GM19452 (cell line): ENCODE measurements at regions not wholly inside any gene's neighbourhood (a gene's known extent, or its start where the extent isn't known, plus 50 kb on each side); places are given as distances from the start of the nearest gene placed in this dataset.
"Not testable (repeated sequence)": the region's sequence is repeated elsewhere in the genome, so short reads cannot be mapped to it uniquely, and the experiment has no call there.

Experiments
- ATAC-seq: cut with Tn5 transposase; IDR thresholded peaks from one replicate; pipeline ENCODE4 v1.9.1; 2021; ENCODE audit not compliant: unreplicated experiment

DNA sequence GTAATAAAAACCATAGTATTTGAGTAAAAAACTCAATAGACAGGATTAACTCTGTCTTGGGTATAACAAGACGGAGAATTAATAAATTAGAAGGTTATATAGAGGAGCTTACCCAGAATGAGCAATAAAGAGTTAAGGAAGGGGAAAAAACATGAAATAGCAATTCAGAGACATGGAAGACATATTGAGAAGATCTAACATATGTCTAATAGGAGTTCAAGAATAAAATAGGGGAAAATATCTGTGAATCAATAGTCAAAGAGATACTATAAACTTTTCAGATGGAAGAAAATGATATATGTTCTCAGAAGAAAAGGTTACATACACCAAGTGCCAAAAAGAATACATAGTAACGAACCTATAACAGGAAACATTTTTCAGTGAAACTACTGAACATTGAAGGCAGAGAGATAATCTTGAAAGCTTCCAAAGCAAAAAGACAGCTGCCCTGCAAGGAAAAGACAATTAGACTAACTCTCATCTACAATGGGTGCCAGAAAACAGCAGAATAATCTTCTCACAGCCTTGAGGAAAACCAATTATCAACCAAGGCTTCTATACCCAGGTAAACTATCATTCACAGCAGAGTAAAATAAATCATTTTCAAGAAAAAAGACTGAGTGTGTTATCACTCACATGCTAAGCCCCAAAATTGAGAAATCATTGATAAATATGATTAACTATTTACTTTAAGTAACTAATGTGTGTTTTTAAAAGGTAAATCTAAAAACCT lies 106.0 kb downstream of the ENC1 start:
- no peak for ATAC-seq

DNA sequence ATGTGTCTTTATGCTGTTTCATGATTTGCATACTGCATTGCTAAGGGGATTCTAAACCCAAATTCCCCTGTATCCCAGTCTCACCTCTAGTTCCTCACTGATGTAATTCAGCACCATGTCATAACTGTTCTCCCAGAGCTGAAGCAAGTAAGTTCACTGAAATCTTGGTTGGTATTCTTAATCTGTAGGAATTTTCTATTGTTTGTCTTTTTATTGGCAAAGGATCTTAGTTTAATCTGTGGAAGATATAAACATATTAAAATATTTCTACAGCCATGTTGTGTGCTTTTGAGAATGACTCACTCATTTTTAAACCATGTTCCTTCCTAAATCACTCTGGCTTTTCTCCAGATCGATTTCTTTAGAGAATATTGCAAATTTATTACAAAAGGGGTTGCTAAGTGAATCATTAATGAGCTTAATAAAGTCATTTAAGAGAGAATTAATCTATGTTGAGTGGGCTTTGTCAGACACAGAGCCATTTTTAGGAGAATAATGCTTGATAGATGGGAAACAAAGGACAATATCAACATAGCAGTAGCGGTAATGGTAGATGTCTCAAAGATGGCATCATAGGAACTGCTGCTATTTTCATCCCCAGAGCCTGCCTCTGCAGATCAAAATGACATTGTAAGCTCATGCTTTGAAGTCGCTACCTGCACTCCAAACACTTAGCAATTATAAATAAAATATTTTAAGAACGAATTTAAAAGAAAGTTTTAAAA lies 110.0 kb downstream of the ENC1 start:
- ATAC-seq, result no peak

DNA sequence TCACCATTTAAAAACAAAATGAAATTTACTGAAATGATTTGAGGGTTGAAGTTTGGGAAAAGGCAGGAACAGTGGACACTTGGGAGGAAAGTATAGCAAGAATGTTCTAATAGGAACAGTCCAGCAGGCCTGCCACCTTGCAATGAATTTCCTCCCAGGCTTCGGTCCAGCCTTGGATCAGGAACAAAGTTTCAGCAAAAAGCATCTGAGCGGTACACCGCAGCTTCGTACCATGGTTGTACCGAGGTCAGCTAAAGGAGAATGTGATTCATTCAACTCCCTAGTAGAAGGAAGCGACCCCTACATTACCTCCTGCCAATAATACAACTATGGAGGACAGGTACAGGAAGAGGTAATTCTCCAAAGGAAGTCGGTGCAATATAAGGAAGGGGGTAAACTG lies 111.4 kb downstream of the ENC1 start:
- ATAC-seq, result no peak

DNA sequence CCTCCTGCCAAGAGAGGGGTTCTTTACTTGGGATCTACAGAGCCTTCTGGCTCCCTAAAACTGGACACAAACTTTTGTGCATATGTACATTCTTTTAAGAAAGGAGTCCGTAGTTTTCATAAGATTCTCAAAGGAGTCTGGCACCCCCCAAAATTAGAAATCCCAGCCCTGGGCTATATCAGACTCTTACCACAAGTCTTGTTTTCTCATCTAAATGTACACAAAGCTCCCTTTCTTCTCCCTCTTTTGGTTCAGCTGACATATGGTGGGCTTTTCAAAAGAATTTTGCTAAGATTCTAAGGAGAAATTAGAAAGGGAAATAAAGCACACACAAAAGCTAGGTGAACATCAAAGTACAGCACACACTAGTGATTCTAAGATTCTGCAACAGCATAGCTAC lies 114.4 kb downstream of the ENC1 start:
- no peak for ATAC-seq

DNA sequence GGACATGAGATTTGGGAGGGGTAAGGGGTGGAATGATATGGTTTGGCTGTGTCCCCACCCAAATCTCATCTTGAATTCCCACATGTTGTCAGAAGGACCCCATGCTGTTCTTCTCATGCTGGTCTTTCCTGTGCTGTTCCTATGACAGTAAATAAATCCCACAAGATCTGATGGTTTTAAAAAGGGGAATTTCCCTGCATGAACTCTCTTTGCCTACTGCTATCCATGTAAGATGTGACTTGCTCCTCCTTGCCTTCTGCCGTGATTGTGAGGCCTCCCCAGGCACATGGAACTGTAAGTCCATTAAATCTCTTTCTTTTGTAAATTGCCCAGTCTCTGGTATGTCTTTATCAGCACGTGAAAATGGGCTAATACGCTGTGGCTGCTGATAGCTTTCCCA lies 115.8 kb downstream of the ENC1 start:
- ATAC-seq, result not testable (repeated sequence)

DNA sequence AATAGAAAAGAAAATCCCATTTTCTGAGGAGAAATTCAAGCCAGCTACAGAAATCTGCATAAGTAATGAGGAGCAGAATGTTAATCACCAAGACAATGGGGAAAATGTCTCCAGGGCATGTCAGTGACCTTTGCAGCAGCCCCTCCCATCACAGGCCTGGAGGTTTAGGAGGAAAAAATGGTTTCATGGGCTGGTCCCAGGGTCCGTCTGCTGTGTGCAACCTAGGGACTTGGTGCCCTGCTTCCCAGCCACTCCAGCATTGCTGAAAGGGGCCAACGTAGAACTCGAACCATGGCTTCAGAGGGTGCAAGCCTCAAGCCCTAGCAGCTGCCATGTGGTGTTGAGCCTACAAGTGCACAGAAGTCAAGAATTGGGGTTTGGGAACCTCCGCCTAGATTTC lies 116.8 kb downstream of the ENC1 start:
- not testable (repeated sequence) for ATAC-seq

DNA sequence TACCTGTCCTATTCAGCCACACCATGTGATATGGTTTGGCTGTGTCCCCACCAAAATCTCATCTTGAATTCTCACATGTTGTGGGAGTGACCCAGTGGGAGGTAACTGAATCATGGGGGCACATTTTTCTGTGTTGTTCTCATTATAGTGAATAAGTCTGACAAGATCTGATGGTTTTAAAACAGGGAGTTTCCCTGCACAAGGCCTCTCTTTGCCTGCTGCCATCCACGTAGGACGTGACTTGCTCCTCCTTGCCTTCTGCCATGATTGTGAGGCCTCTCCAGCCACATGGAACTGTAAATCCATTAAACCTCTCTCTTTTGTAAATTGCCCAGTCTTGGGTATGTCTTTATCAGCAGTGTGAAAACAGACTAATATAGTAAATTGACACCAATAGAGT lies 117.7 kb downstream of the ENC1 start:
- not testable (repeated sequence) for ATAC-seq

DNA sequence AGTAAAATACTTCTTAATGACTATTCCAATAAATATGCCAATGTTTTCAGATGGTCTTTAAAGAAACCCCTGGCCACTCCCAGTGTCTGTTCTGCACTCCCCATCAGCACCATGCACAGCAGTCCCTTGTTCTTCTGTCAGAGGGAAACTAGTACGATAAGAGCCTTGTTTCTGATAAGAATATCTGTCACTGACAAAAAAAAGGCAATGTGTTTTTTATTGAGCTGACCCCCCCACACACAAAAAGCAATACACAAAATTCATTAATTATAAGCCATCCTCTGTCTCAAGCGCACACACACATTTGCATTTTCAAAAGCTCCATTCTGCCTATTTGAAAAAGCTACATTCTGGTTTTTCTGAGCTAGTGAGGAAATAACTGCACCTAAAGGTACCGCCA lies 119.1 kb downstream of the ENC1 start:
- no peak for ATAC-seq

DNA sequence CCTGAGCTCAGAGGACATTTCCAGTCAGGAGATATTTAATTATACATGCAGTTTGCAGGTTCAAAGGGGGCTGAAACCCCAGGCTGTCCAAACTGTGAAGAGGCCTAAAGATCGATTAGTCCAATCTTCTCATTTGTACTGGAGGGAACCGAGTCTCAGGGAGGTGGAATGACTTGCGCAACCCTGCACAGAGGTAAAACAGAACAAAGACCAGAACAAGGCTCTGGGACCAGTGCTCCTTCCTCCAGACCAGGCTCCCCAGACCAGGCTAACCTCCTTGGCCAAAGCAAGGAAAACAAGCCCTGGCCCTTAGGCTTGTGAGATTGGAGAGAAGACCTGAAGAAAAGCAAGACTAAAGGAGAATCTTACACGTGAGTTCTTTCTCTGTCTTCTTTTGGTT lies 120.8 kb downstream of the ENC1 start:
- no peak for ATAC-seq

DNA sequence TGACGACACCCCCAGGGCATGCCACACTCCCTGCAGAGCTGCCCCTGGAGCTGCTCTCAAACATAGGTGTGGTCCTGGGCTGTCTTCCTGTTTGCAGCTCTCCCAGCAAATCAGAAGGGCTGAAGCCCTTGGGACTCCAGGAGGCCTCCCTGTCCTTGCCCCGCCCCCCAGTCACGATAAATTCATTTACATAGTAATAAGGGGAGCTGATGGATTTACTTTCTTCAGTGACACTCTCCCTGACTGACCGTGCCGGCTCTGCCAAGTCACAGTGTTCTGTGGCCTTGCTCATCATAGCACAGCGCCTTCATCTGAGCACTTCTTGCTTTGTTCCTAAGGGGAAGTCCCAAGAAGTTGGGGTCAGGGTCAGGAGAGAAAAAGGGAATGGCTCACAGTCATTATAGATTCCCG lies 121.4 kb downstream of the ENC1 start:
- no peak for ATAC-seq

DNA sequence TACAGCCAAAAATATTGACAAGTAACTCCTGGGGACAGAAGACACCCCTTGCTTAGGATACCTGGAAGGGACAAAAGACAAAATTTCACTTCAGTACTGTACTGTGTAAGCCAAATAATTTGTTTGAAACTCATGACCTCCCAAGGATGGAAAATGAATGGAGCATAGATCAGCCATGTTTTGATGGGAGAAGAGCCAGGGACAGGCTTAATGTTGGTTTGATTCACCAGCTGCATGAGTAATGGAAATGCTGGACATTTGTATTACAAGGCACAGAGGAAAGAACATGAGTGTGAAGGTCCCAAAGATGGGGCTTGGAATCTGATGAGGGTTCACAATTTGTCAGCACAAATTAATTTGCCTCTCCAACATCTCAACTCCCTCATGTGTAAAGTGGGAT lies 122.8 kb downstream of the ENC1 start:
- no peak for ATAC-seq

DNA sequence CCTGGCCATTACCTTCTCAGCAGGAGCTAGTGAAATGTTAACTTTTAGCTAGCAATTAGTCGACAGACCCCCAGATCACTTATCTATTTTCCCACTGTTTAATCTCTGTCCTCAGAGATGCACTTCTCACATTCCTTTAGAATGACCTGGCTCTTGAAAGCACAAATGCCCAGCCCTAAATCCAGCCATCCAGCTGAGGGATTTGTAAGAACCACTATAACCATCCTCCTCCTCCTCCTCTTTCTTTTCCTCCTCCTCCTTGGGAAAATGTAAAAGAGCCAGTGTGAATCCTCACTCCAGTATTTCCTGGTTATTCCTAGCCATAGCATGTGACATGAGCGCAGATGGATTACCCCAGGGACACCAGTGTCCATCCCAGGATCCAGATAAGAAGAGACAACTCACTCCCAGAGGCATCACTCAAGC lies 124.3 kb downstream of the ENC1 start:
- no peak for ATAC-seq

DNA sequence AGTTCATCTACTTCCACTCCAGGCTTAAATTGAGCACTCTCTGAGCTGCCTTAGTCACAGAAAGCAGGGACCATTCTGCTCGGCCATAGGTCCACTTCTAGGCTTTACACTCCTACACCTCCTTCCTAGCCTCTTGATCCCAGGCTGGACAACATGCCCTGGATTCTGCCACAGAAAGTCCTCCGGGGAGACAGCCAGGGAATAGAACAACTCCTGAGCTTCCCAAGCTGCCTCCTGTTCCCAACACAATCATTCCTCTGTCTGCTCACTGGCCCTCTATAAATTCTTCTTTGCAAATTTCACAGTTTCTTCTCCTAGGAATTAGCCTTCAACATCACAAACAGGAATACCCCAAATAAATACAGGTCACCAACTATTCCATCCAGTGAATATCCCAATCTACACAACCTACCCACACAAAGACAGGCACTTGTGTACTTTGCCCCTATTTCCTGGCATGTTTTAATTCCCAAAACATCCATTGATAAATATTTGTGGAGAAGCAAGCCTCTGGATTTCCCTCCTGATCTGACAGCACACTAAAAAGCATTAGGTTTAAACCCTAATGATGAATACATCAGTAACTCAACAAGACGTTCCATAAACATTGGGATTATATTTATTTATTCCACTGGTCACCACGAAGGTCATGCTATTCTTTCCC lies 125.5 kb downstream of the ENC1 start:
- no peak for ATAC-seq

DNA sequence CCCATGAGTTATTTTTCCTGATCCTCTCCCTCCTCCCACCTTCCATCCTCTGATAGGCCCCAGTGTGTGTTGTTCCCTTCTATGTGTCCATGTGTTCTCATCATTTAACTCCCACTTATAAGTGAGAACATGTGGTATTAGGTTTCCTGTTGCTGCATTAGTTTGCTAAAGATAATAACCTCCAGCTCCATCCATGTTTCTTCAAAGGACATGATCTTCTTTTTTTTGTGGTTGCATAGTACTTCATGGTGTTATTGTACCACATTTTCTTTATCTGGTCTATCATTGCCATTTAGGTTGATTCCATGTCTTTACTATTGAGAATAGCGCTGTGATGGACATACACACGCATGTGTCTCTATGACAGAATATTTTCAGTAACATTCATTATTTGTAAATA lies 128.8 kb downstream of the ENC1 start:
- ATAC-seq, result not testable (repeated sequence)

DNA sequence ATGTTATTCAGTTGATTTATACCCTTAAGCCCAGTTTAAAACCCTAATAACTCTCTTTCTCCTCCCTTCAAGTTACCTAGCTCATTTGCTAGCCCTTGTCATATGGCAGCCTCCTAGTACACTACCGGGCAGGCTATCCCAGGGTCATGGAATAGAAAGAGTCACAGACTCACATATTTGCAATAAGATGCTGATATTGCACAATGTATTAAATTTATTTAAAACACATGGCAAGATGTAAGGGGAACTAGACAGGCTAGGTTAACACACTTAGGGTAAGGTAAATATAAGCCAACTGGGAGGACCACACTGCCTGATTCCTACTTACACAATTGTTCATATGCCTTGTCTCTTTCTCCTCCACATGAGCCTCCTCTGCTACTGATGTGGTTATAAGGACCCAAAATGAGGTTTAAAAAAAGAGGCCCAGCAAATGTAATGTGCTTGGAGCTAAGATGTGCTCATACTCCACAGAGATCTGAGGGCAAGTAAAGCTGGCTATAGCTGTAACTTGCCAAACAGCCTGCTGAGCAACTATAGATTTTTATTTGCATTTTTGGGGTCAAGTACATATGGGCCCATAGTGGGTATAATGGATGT lies 130.0 kb downstream of the ENC1 start:
- ATAC-seq, result no peak

DNA sequence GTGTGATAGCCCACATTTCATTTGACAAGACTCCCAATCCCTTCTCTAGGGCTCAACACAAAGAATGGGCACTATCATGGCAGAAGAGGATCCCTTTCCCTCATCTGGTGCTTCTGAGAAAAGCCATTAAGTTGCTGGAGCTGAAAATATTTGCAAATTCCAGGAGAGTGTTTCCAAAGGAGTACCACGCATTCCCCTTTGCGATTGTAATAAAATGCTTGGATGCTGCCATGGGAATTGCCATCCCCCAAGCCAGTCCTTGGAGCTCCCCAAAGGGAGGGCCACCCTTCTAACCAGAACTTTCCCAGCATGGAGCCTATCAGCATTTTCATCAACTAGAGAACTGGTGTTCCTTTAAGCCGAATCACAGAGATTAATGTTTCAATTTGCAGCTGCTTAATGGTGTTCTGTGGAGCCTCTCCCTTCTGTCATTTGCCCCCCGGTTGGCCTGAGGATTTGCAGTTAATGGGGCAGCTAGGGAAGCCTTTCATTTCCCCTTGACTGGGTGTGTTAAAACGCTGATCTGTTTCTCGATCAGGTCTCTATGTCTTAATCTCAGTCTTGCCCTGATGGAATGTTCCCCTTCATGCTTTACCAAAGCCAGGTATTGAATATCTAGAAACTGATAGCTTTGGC lies 133.0 kb downstream of the ENC1 start:
- no peak for ATAC-seq

DNA sequence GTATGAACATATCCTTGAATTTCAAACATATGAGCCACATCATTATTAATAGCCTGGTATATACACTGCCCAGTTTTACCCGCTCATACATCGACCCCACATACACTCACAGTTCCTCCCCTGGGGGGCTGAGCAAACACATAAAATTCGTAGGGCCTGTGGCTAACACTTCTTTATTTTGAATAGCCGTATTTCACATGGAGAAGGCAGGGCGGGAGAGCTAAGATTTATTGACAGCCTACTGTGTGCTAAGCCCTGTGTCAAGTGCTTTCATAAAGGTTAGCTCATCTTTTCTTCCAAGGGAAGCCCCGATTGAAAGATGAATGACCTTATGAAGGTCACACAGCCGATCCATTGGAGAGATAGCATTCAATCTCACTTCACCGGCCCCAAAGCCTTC lies 134.4 kb downstream of the ENC1 start:
- no peak for ATAC-seq

DNA sequence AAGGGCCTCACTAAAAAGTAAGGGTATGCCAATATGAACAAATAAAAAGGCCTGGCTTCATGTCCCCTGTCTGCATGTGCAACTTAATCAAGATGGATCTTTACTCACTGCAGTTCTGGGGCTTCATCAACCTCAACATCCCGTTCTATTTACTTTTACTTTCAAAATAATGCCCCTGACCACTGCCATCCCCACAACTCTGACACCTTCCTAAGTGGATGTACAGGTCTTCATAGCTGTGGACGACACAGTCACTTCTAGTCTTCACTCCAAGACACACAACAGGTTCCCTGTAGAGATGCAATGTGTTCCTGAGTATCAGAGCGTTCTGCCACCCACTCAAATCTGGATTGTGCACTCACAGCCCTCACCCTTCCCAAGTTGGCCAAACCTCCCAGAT lies 136.1 kb downstream of the ENC1 start:
- ATAC-seq, result no peak

DNA sequence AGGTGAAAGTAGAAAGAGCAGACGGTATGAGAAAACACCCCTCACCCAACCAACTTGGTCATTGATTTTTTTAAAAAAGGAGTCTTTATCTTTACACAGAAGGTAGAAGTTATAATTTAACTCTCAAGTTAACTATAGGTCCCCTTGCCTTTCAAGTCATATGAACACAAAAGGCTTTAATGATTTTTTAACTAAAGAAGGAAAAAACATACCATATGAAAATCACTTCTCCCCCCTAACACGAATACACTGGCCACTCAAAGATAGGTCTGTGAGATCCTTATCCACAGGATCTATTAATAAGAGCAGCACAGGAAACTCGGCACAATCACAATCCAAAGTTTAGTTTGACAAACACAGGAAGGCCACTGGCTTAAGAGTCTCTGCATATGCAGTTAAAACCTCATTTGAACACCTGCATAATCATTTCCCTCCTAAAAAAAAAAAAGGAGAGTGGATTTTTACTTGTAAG lies 138.0 kb downstream of the ENC1 start:
- no peak for ATAC-seq

DNA sequence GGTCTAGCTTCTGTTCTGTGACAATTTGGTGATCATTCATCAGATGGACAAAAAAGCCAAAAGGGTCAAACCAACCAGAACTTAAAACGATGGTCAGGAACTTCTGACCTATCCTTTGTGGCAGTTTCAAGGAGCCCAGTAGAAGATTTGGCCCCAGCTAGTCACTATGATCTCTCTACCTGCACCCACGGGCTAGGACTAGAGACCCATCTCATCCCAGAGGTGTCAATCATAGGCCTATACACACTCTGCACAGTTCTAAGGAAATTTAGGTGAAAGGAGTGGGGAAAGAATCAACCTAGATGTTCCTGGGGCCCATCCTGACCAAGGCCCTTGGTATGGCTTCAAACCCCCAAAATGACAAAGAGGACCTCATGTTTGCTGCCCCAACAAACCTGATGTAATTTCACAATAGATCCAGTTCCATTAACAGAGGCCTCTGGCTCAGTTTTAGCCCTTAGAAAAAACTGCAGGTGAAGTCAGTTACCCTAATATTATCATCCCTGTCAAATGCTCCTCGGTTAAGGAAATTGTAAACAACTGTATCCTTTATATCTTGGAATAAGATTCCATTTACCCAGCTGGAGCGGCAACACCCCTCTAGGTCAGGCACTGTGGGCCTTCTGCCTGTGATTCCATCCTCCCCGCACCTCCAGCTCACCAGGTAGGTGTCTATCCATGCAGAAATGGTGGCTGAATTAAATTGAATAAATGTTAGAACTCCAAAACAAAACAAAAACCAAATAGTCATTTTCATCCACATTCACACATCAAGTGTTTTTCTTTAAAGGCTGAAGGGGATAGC lies 138.7 kb downstream of the ENC1 start:
- ATAC-seq, result no peak
